Breast epithelium (tissue), 3 donors: ENCODE measurements at regions not wholly inside any gene's neighbourhood (a gene's known extent, or its start where the extent isn't known, plus 50 kb on each side); places are given as distances from the start of the nearest gene placed in this dataset.

Experiments used
- CTCF ChIP-seq, 3 donors: fragments of 450-650 bp; IDR thresholded peaks; one replicate each; pipeline ENCODE4 v1.5.1; 2016 to 2017; ENCODE audit warnings: antibody characterized with exemption in 3 of 3, mild to moderate bottlenecking in 3 of 3, moderate library complexity in 3 of 3
- POLR2A ChIP-seq: fragments of 450-650 bp; IDR thresholded peaks from one replicate; pipeline ENCODE4 v1.6.1; 2016; ENCODE audit warnings: antibody characterized with exemption, mild to moderate bottlenecking, moderate library complexity
- POLR2AphosphoS5 ChIP-seq, 3 donors: sonication (generic); formaldehyde crosslinking; IDR thresholded peaks; one replicate each; pipeline ENCODE4 v1.6.1; 2017; ENCODE audit warnings: antibody characterized with exemption in 3 of 3

- no peak for TF ChIP-seq POLR2A
- no peak for TF ChIP-seq CTCF (IDR thresholded peaks at IDR 0.05)
- no peak for TF ChIP-seq POLR2AphosphoS5 (IDR thresholded peaks at IDR 0.05)
Measured at GRCh38 chrX:78545233-78545632, 113.9 kb downstream of the RTL3 start.
